Natural killer cell (primary cell): ENCODE measurements at regions not wholly inside any gene's neighbourhood (a gene's known extent, or its start where the extent isn't known, plus 50 kb on each side); places are given as distances from the start of the nearest gene placed in this dataset.

Source experiments
- ATAC-seq, 3 donors: fragments of 150-1000 bp in 2 of 3; fragments of 200-7000 bp in 1 of 3; cut with Tn5 transposase; 1 replicate in 1 of 3; 2 replicates in 2 of 3; pipeline ENCODE4 v1.10.0; 2021; ENCODE audit warnings: mild to moderate bottlenecking in 2 of 3, moderate library complexity in 2 of 3
- DNase-seq, 2 donors: peaks; one replicate each; pipeline versions ENCODE4 v3.0.0 to v3.0.0-alpha.2; 2013 to 2021; ENCODE audit warnings: mixed read lengths in 1 of 2
- H3K27ac ChIP-seq: one replicate; pipeline ENCODE4 v1.5.1; 2013; ENCODE audit warnings: mild to moderate bottlenecking, low read length
- H3K27me3 ChIP-seq: one replicate; pipeline ENCODE4 v1.6.1; 2013; ENCODE audit warnings: low read length; ENCODE audit not compliant: control insufficient read depth, insufficient read depth
- H3K36me3 ChIP-seq: one replicate; pipeline ENCODE4 v1.6.1; 2013; ENCODE audit warnings: low read length; ENCODE audit not compliant: control insufficient read depth, insufficient read depth
- H3K4me1 ChIP-seq: one replicate; pipeline ENCODE4 v1.6.1; 2013; ENCODE audit warnings: low read length; ENCODE audit not compliant: control insufficient read depth, insufficient read depth
- H3K4me3 ChIP-seq: one replicate; pipeline ENCODE4 v1.5.1; 2013; ENCODE audit warnings: low read length
- H3K9me3 ChIP-seq: one replicate; pipeline ENCODE4 v1.6.1; 2013; ENCODE audit warnings: low read length; ENCODE audit not compliant: control insufficient read depth, insufficient read depth
- H3K27ac Mint-ChIP-seq, 2 donors: one replicate each; pipeline ENCODE4 v1.8.0; 2022; ENCODE audit warnings: mild to moderate bottlenecking in 2 of 2, mixed read lengths in 2 of 2, moderate library complexity in 1 of 2
- H3K27me3 Mint-ChIP-seq, 2 donors: one replicate each; pipeline ENCODE4 v1.8.0; 2022; ENCODE audit warnings: low read depth in 2 of 2, mixed read lengths in 2 of 2
- H3K36me3 Mint-ChIP-seq: one replicate; pipeline ENCODE4 v1.8.0; 2022; ENCODE audit warnings: mixed read lengths
- H3K4me1 Mint-ChIP-seq, 2 donors: one replicate each; pipeline ENCODE4 v1.8.0; 2022; ENCODE audit warnings: mixed read lengths in 2 of 2
- H3K4me3 Mint-ChIP-seq: one replicate; pipeline ENCODE4 v1.8.0; 2022; ENCODE audit warnings: mild to moderate bottlenecking, moderate library complexity, mixed read lengths
- H3K9me3 Mint-ChIP-seq, 2 donors: one replicate each; pipeline ENCODE4 v1.8.0; 2022; ENCODE audit warnings: mixed read lengths in 2 of 2
- CTCF ChIP-seq: fragments of 200-600 bp; IDR thresholded peaks from one replicate; pipeline ENCODE4 v1.8.0; 2022; ENCODE audit warnings: antibody characterized with exemption
- WGBS: methylation state at CpG from one replicate; pipeline ENCODE4 v1.1.7; 2013; ENCODE audit warnings: missing lambda C conversion rate; ENCODE audit not compliant: insufficient coverage; 5-methylcytosine and 5-hydroxymethylcytosine counted together
- intact Hi-C: fragments of 100-400 bp; cut with micrococcal nuclease; formaldehyde crosslinking; loops from one replicate; pipeline ENCODE4 v1.14.2; 2022

- no peak overlapping the region for H3K27ac Mint-ChIP-seq
- Histone ChIP-seq H3K36me3 (no peaks in the 10 kb centered on the region), H3K4me1 (no peaks in the 10 kb centered on the region), H3K4me3 (no peak overlapping the region), H3K27me3 (no peaks in the 10 kb centered on the region), H3K27ac (no peak overlapping the region), H3K9me3 (no peaks in the 10 kb centered on the region)
- H3K9me3 Mint-ChIP-seq: no peaks in the 10 kb centered on the region
- intact Hi-C loops: no loop called here
- DNase-seq (no peak), ATAC-seq (peak in 1 of 3 donors; percentile 46)
- TF ChIP-seq CTCF: no peak
- no CpG with 5 or more reads among the region's 2 CpGs for WGBS
- H3K4me1 Mint-ChIP-seq: peaks cover 31 to 40% of the 10 kb centered on the region in 2 donors
- peaks cover 0 to 17% of the 10 kb centered on the region in 2 donors for H3K27me3 Mint-ChIP-seq
- H3K4me3 Mint-ChIP-seq: no peak overlapping the region
- H3K36me3 Mint-ChIP-seq: no peaks in the 10 kb centered on the region
These were observed 432.2 kb upstream of the TRIB2 start for GRCh38 chr2:12284487-12284886.

- Histone ChIP-seq H3K9me3 (no peaks in the 10 kb centered on the region), H3K27ac (no peak overlapping the region), H3K27me3 (no peaks in the 10 kb centered on the region), H3K4me1 (no peaks in the 10 kb centered on the region), H3K36me3 (no peaks in the 10 kb centered on the region), H3K4me3 (no peak overlapping the region)
- no peak overlapping the region for H3K4me3 Mint-ChIP-seq
- peaks cover 3 to 26% of the 10 kb centered on the region in 2 donors for H3K27me3 Mint-ChIP-seq
- no peak for DNase-seq
- no peak for ATAC-seq
- peaks cover 24 to 32% of the 10 kb centered on the region in 2 donors for H3K4me1 Mint-ChIP-seq
- TF ChIP-seq CTCF: no peak
- H3K9me3 Mint-ChIP-seq: no peaks in the 10 kb centered on the region
- 93% methylated on average over 4 of the region's 4 CpGs for WGBS
- intact Hi-C loops: no loop called here
- no peak overlapping the region for H3K27ac Mint-ChIP-seq
- peaks cover 10% of the 10 kb centered on the region for H3K36me3 Mint-ChIP-seq
These were observed 430.4 kb upstream of the TRIB2 start for GRCh38 chr2:12286347-12286746.

GRCh38 chr2:12287220-12287751 is 429.4 kb upstream of the TRIB2 start:
- Histone ChIP-seq H3K4me1 (no peaks in the 10 kb centered on the region), H3K27me3 (no peaks in the 10 kb centered on the region), H3K4me3 (no peak overlapping the region), H3K9me3 (no peaks in the 10 kb centered on the region), H3K27ac (no peak overlapping the region), H3K36me3 (no peaks in the 10 kb centered on the region)
- peaks cover 13% of the 10 kb centered on the region for H3K36me3 Mint-ChIP-seq
- ATAC-seq (peak in 1 of 3 donors; percentile 48), DNase-seq (no peak)
- H3K9me3 Mint-ChIP-seq: no peaks in the 10 kb centered on the region
- no peak overlapping the region for H3K27ac Mint-ChIP-seq
- WGBS: 93% methylated on average over 3 of the region's 5 CpGs
- TF ChIP-seq CTCF: no peak
- H3K4me3 Mint-ChIP-seq: no peak overlapping the region
- peaks cover 24 to 32% of the 10 kb centered on the region in 2 donors for H3K4me1 Mint-ChIP-seq
- peaks cover 3 to 31% of the 10 kb centered on the region in 2 donors for H3K27me3 Mint-ChIP-seq
- intact Hi-C loops: no loop called here

- Mint-ChIP-seq H3K4me3 (no peak overlapping the region), H3K4me1 (peaks cover 24 to 32% of the 10 kb centered on the region in 2 donors), H3K9me3 (no peaks in the 10 kb centered on the region), H3K27me3 (peaks cover 3 to 31% of the 10 kb centered on the region in 2 donors), H3K27ac (no peak overlapping the region), H3K36me3 (peaks cover 13% of the 10 kb centered on the region)
- intact Hi-C loops: no loop called here
- no peaks in the 10 kb centered on the region for H3K36me3 ChIP-seq
- H3K9me3 ChIP-seq: no peaks in the 10 kb centered on the region
- TF ChIP-seq CTCF: no peak
- ATAC-seq (no peak), DNase-seq (no peak)
- H3K27me3 ChIP-seq: no peaks in the 10 kb centered on the region
- H3K4me1 ChIP-seq: no peaks in the 10 kb centered on the region
- no peak overlapping the region for H3K27ac ChIP-seq
- 73% methylated on average over 2 of the region's 2 CpGs for WGBS
- H3K4me3 ChIP-seq: no peak overlapping the region
These were observed 428.7 kb upstream of the TRIB2 start for GRCh38 chr2:12288048-12288447.
